K562 (cell line): ENCODE measurements at regions not wholly inside any gene's neighbourhood (a gene's known extent, or its start where the extent isn't known, plus 50 kb on each side); places are given as distances from the start of the nearest gene placed in this dataset.

ENCODE experiments used
- ATAC-seq: fragments of 200-7000 bp; cut with Tn5 transposase; 3 replicates; pipeline ENCODE4 v1.9.1; 2020; ENCODE audit warnings: moderate library complexity
- BruUV-seq: library from RNA; stranded (reverse); fragments of 400-500 nt; replicated peaks from 2 replicates; lab custom pipeline; 2021; lab: Mats Ljungman, UMichigan
- CTCF ChIA-PET: fragments of 300-600 bp; formaldehyde crosslinking; extraction: SDS; loops from one replicate; lab custom pipeline; 2021; ENCODE audit warnings: low intra/inter-chr PET ratio; lab: Yijun Ruan, JAX
- POLR2A ChIA-PET: fragments of 300-600, 350-650 bp; sonication (Branson Sonifier 250); formaldehyde crosslinking; extraction: SDS; loops from one replicate; lab custom pipeline; 2021; ENCODE audit warnings: antibody characterized with exemption, inconsistent platforms; lab: Yijun Ruan, JAX
- DNase-seq, 4 experiments: peaks; one replicate each; pipeline versions ENCODE4 v3.0.0 to v3.0.0-alpha.2; 2011 to 2018; ENCODE audit warnings: low spot score in 3 of 4, mixed read lengths in 3 of 4; ENCODE audit errors: extremely low read depth in 1 of 4
- FAIRE-seq: peaks from 2 replicates; lab custom pipeline; 2011; peaks lifted over from hg19 to GRCh38; lab: Jason Lieb, UNC
- H2AFZ ChIP-seq: 2 replicates; pipeline ENCODE4 v1.6.0; 2011; ENCODE audit warnings: low read depth, low read length, control low read depth, inconsistent platforms
- H3K27ac ChIP-seq: fragments of 200-600 bp; 3 replicates; pipeline ENCODE4 v1.8.0; 2011; ENCODE audit warnings: low read depth, mild to moderate bottlenecking, control low read depth, inconsistent platforms, low read length, moderate library complexity, mixed read lengths; ENCODE audit errors: extremely low read depth
- H3K27me3 ChIP-seq, 2 experiments: fragments of 300-600 bp in 1 of 2; 2 replicates in 1 of 2; 3 replicates in 1 of 2; pipeline versions ENCODE4 v1.6.0 to v1.8.0; 2011; ENCODE audit warnings: inconsistent platforms in 2 of 2, low read length in 2 of 2, mild to moderate bottlenecking in 1 of 2, mixed read lengths in 1 of 2, moderate library complexity in 1 of 2; ENCODE audit not compliant: control insufficient read depth in 2 of 2, insufficient read depth in 2 of 2
- H3K36me3 ChIP-seq: fragments of 300-600 bp; 3 replicates; pipeline ENCODE4 v1.8.0; 2011; ENCODE audit warnings: mild to moderate bottlenecking, low read length, inconsistent platforms; ENCODE audit not compliant: control insufficient read depth, insufficient read depth
- H3K4me1 ChIP-seq, 2 experiments: fragments of 200-600 bp in 1 of 2; replicated peaks in 1 of 2; 2 replicates in 1 of 2; 3 replicates in 1 of 2; pipeline versions ENCODE4 v1.5.1 to v1.8.0; 2011; ENCODE audit warnings: inconsistent platforms in 2 of 2, low read length in 2 of 2, mild to moderate bottlenecking in 1 of 2, mixed read lengths in 1 of 2, moderate library complexity in 1 of 2; ENCODE audit not compliant: control insufficient read depth in 2 of 2, insufficient read depth in 2 of 2
- H3K4me2 ChIP-seq: 2 replicates; pipeline ENCODE4 v1.6.1; 2011; ENCODE audit warnings: low read length, control low read depth, inconsistent platforms, mixed read lengths; ENCODE audit not compliant: insufficient read depth
- H3K4me3 ChIP-seq: fragments of 200-600 bp; sonication (generic), shearing (Covaris generic); 2 replicates; pipeline ENCODE4 v1.5.1; 2016; ENCODE audit warnings: control low read depth, inconsistent platforms
- H3K79me2 ChIP-seq: fragments of 200-600 bp; 3 replicates; pipeline ENCODE4 v1.8.0; 2011; ENCODE audit warnings: low read length, inconsistent platforms; ENCODE audit not compliant: control insufficient read depth, insufficient read depth
- H3K9ac ChIP-seq, 2 experiments: 2 replicates each; pipeline versions ENCODE4 v1.6.0 to v1.6.1; 2011; ENCODE audit warnings: low read depth in 2 of 2, low read length in 2 of 2, control low read depth in 1 of 2, inconsistent platforms in 1 of 2, mild to moderate bottlenecking in 1 of 2, mixed read lengths in 1 of 2; ENCODE audit not compliant: insufficient read depth in 1 of 2
- H3K9me1 ChIP-seq: one replicate; pipeline ENCODE4 v1.6.0; 2011; ENCODE audit warnings: inconsistent platforms, mild to moderate bottlenecking, low read length, moderate library complexity; ENCODE audit not compliant: control insufficient read depth, insufficient read depth
- H3K9me3 ChIP-seq: replicated peaks from 2 replicates; pipeline ENCODE4 v1.5.1; 2011; ENCODE audit warnings: low read depth, low read length, inconsistent platforms; ENCODE audit not compliant: control insufficient read depth, insufficient read depth
- H4K20me1 ChIP-seq: replicated peaks from 2 replicates; pipeline ENCODE4 v1.6.1; 2011; ENCODE audit warnings: low read length, inconsistent platforms, mixed read lengths; ENCODE audit not compliant: control insufficient read depth, insufficient read depth
- ARID2 ChIP-seq: fragments of 450-650 bp; IDR thresholded peaks from 2 replicates; pipeline ENCODE4 v1.6.1; 2017; ENCODE audit warnings: antibody characterized with exemption, mild to moderate bottlenecking
- ATF1 ChIP-seq, 2 experiments: fragments of 450-650 bp in 1 of 2; IDR thresholded peaks; 2 replicates each; pipeline ENCODE4 v1.6.1; 2016; ENCODE audit warnings: missing compliant biosample characterization in 1 of 2, missing genetic modification characterization in 1 of 2
- BHLHE40 ChIP-seq: IDR thresholded peaks from 2 replicates; pipeline ENCODE4 v1.6.1; 2011; ENCODE audit warnings: low read length, improper control_type of control experiment
- CC2D1A ChIP-seq: fragments of 450-650 bp; IDR thresholded peaks from 2 replicates; pipeline ENCODE4 v1.6.1; 2017; ENCODE audit warnings: mild to moderate bottlenecking
- CREB3L1 ChIP-seq: fragments of 450-650 bp; IDR thresholded peaks from 2 replicates; pipeline ENCODE4 v1.6.1; 2014; ENCODE audit warnings: low read depth, mild to moderate bottlenecking, moderate library complexity, borderline replicate concordance
- ELF4 ChIP-seq: fragments of 450-650 bp; formaldehyde crosslinking; IDR thresholded peaks from 2 replicates; pipeline ENCODE4 v1.4.0; 2022; ENCODE audit warnings: missing genetic modification characterization
- MCM2 ChIP-seq: fragments of 450-650 bp; IDR thresholded peaks from 2 replicates; pipeline ENCODE4 v1.6.1; 2017; ENCODE audit warnings: low read depth, mild to moderate bottlenecking
- MCM7 ChIP-seq, 2 experiments: fragments of 450-650 bp; IDR thresholded peaks; 2 replicates each; pipeline ENCODE4 v1.6.1; 2016 to 2018
- MXI1 ChIP-seq: IDR thresholded peaks from 2 replicates; pipeline ENCODE4 v1.6.1; 2011; ENCODE audit warnings: low read depth, mild to moderate bottlenecking, improper control_type of control experiment, low read length
- NR1H2 ChIP-seq: sonication (generic); formaldehyde crosslinking; IDR thresholded peaks from 2 replicates; pipeline ENCODE4 v1.4.0; 2020; ENCODE audit warnings: mild to moderate bottlenecking, missing genetic modification reagents
- NR3C1 ChIP-seq: sonication (generic); formaldehyde crosslinking; IDR thresholded peaks from 2 replicates; pipeline ENCODE4 v1.8.1; 2022; ENCODE audit warnings: missing genetic modification reagents
- TCFL5 ChIP-seq: fragments of 250-450 bp; sonication (Bioruptor Pico); conservative IDR thresholded peaks from 2 replicates; pipeline ENCODE4 v1.6.1; 2021; ENCODE audit warnings: mild to moderate bottlenecking, moderate library complexity, matching md5 sums
- ZFP30 ChIP-seq: fragments of 250-450 bp; sonication (Bioruptor Pico); IDR thresholded peaks from 2 replicates; pipeline ENCODE4 v1.8.0; 2022; ENCODE audit warnings: moderate library complexity, mild to moderate bottlenecking, inconsistent platforms, borderline replicate concordance
- ZNF589 ChIP-seq: fragments of 200-800 bp; sonication (Bioruptor generic); IDR thresholded peaks from 2 replicates; pipeline ENCODE4 v1.6.1; 2016; ENCODE audit warnings: low read depth, missing genetic modification characterization, missing compliant biosample characterization
- ZNF76 ChIP-seq: fragments of 250-450 bp; sonication (Bioruptor Pico); IDR thresholded peaks from 2 replicates; pipeline ENCODE4 v1.4.0; 2020; ENCODE audit warnings: mild to moderate bottlenecking, moderate library complexity, borderline replicate concordance
- ZNF785 ChIP-seq: fragments of 250-450 bp; sonication (Bioruptor Pico); IDR thresholded peaks from 2 replicates; pipeline ENCODE4 v1.4.0; 2020; ENCODE audit warnings: mild to moderate bottlenecking
- ZNF79 ChIP-seq: fragments of 250-450 bp; sonication (Bioruptor Pico); IDR thresholded peaks from 2 replicates; pipeline ENCODE4 v1.4.0; 2020; ENCODE audit warnings: low read depth, mild to moderate bottlenecking, moderate library complexity
- WGBS: fragments of 100-300 bp; shearing (Covaris generic); methylation state at CpG from one replicate; pipeline ENCODE4 v1.1.6; 2016; ENCODE audit warnings: low coverage, mixed read lengths; ENCODE audit not compliant: insufficient coverage; ENCODE audit errors: missing lambda C conversion rate; 5-methylcytosine and 5-hydroxymethylcytosine counted together
- in situ Hi-C: fragments of 300-500 bp; cut with MboI; formaldehyde crosslinking; loops from 4 replicates; pipeline ENCODE4 v1.15.0; 2018; ENCODE audit warnings: inconsistent platforms, mixed read lengths
- intact Hi-C: fragments of 100-400 bp; cut with micrococcal nuclease; formaldehyde crosslinking; loops from 2 replicates; pipeline ENCODE4 v1.14.2; 2022
- TF ChIP-seq, protein P1 (sequence below): fragments of 450-650 bp; formaldehyde crosslinking; IDR thresholded peaks from 2 replicates; pipeline ENCODE4 v1.4.0; 2020; ENCODE audit warnings: mild to moderate bottlenecking, moderate library complexity

DNA sequence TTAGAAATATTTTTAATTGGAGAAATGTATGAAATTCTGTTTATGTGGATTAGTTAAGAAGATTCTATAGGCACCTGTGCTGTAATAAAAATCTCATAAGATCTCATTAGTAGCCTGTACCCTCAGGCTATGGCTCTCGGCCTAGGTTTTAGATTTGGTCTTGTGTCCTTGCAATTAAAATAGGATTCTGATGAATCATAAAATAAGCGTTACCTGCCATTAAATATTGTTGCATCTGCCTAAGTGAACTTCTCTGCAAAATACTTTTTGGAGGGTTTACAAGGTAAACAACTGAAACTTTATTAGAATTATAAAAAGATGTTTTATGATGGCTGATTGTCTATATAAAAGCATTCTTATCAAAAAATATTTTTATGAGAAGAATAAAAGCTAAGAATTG, 804.1 kb upstream of the ANO3 start:
- Histone ChIP-seq H3K79me2 (no peaks in the 10 kb centered on the region), H3K9me3 (no peaks in the 10 kb centered on the region), H4K20me1 (no peaks in the 10 kb centered on the region), H3K9ac (no peak overlapping the region), H3K4me3 (no peak overlapping the region), H3K4me2 (no peak overlapping the region), H3K27me3 (no peaks in the 10 kb centered on the region), H2AFZ (no peak overlapping the region), H3K36me3 (no peaks in the 10 kb centered on the region), H3K4me1 (no peaks in the 10 kb centered on the region), H3K27ac (no peak overlapping the region), H3K9me1 (no peaks in the 10 kb centered on the region)
- BruUV-seq, result no TSS peak
- ChIA-PET POLR2A (no interaction called here), CTCF (no interaction called here)
- no peak for DNase-seq
- 0% methylated on average over 2 of the region's 2 CpGs for WGBS
- no peak for FAIRE-seq
- intact Hi-C loops (no loop called here), in situ Hi-C loops (no loop called here)
- TF ChIP-seq ZFP30 (no peak), MCM7 (IDR thresholded peaks at IDR 0.05) (no peak), TCFL5 (CRISPR knock-in tag) (no peak), CREB3L1 (no peak), ATF1 (CRISPR knock-in tag; IDR thresholded peaks at IDR 0.05) (no peak), ATF1 (tag; IDR thresholded peaks at IDR 0.05) (no peak), MCM2 (no peak)
- ATAC-seq, result no peak

GRCh38 chr11:25529572-25529971, 802.4 kb upstream of the ANO3 start:
- H3K9me1 ChIP-seq, result no peaks in the 10 kb centered on the region
- no peaks in the 10 kb centered on the region for H3K27me3 ChIP-seq
- no peaks in the 10 kb centered on the region for H3K4me1 ChIP-seq
- no peaks in the 10 kb centered on the region for H3K36me3 ChIP-seq
- no peak overlapping the region for H3K4me2 ChIP-seq
- ChIA-PET CTCF (no interaction called here), POLR2A (no interaction called here)
- H3K4me3 ChIP-seq, result no peak overlapping the region
- intact Hi-C loops, result no loop called here
- WGBS, result 0% methylated on average over 1 of the region's 1 CpG
- no peaks in the 10 kb centered on the region for H4K20me1 ChIP-seq
- in situ Hi-C loops, result no loop called here
- BruUV-seq, result no TSS peak
- DNase-seq (no peak), ATAC-seq (no peak), FAIRE-seq (no peak)
- no peaks in the 10 kb centered on the region for H3K9me3 ChIP-seq
- H3K27ac ChIP-seq, result no peak overlapping the region
- no peaks in the 10 kb centered on the region for H3K79me2 ChIP-seq
- H3K9ac ChIP-seq, result no peak overlapping the region
- no peak overlapping the region for H2AFZ ChIP-seq
- TF ChIP-seq NR1H2, result no peak
- TF ChIP-seq ZNF589 (CRISPR knock-in tag), result no peak
- TF ChIP-seq, protein P1, sequence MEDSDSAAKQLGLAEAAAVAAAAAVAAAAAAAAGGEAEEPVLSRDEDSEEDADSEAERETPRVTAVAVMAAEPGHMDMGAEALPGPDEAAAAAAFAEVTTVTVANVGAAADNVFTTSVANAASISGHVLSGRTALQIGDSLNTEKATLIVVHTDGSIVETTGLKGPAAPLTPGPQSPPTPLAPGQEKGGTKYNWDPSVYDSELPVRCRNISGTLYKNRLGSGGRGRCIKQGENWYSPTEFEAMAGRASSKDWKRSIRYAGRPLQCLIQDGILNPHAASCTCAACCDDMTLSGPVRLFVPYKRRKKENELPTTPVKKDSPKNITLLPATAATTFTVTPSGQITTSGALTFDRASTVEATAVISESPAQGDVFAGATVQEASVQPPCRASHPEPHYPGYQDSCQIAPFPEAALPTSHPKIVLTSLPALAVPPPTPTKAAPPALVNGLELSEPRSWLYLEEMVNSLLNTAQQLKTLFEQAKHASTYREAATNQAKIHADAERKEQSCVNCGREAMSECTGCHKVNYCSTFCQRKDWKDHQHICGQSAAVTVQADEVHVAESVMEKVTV, result no peak
- TF ChIP-seq ZNF76 (CRISPR knock-in tag), result no peak
- no peak for TF ChIP-seq CC2D1A
- no peak for TF ChIP-seq ZNF785 (CRISPR knock-in tag)
- TF ChIP-seq MXI1, result no peak
- no peak for TF ChIP-seq ELF4 (CRISPR knock-in tag)
- no peak for TF ChIP-seq BHLHE40
- no peak for TF ChIP-seq NR3C1 (CRISPR knock-in tag)
- no peak for TF ChIP-seq ARID2
- no peak for TF ChIP-seq ZNF79 (CRISPR knock-in tag)
